KMS-11 (cell line): ENCODE measurements at regions not wholly inside any gene's neighbourhood (a gene's known extent, or its start where the extent isn't known, plus 50 kb on each side); places are given as distances from the start of the nearest gene placed in this dataset.

Experiments used
- H2AFZ ChIP-seq: fragments of 200-600 bp; sonication (generic); 2 replicates; pipeline ENCODE4 v1.6.1; 2016; ENCODE audit warnings: antibody characterized with exemption, mixed run types, low read depth
- H3K27ac ChIP-seq: fragments of 200-600 bp; sonication (generic); 2 replicates; pipeline ENCODE4 v1.6.1; 2016; ENCODE audit warnings: mild to moderate bottlenecking, mixed run types
- H3K27me3 ChIP-seq: fragments of 200-600 bp; sonication (generic); 2 replicates; pipeline ENCODE4 v1.6.1; 2017; ENCODE audit warnings: mild to moderate bottlenecking, low read depth, mixed run types, moderate library complexity; ENCODE audit not compliant: insufficient read depth
- H3K36me3 ChIP-seq: fragments of 200-600 bp; sonication (generic); 2 replicates; pipeline ENCODE4 v1.6.1; 2017; ENCODE audit warnings: mild to moderate bottlenecking, mixed run types; ENCODE audit not compliant: insufficient read depth
- H3K4me1 ChIP-seq: fragments of 200-600 bp; sonication (generic); 2 replicates; pipeline ENCODE4 v1.6.1; 2016; ENCODE audit warnings: mild to moderate bottlenecking, low read depth, mixed run types; ENCODE audit not compliant: poor library complexity, severe bottlenecking
- H3K4me2 ChIP-seq: fragments of 200-600 bp; sonication (generic); 2 replicates; pipeline ENCODE4 v1.7.0; 2016; ENCODE audit warnings: mild to moderate bottlenecking, mixed run types
- H3K4me3 ChIP-seq: fragments of 200-600 bp; sonication (generic); IDR thresholded peaks from 2 replicates; pipeline ENCODE4 v1.6.1; 2017; ENCODE audit warnings: low read depth, low read length, mixed read lengths; ENCODE audit not compliant: insufficient read depth
- H3K79me2 ChIP-seq: fragments of 200-600 bp; sonication (generic); 2 replicates; pipeline ENCODE4 v1.6.1; 2016; ENCODE audit warnings: low read depth, mixed run types; ENCODE audit not compliant: insufficient read depth
- H3K9ac ChIP-seq: fragments of 200-600 bp; sonication (generic); 2 replicates; pipeline ENCODE4 v1.6.1; 2016; ENCODE audit warnings: mild to moderate bottlenecking, mixed run types
- H4K20me1 ChIP-seq: fragments of 200-600 bp; sonication (generic); 2 replicates; pipeline ENCODE4 v1.6.1; 2016; ENCODE audit warnings: mild to moderate bottlenecking, mixed run types; ENCODE audit not compliant: insufficient read depth
- TF ChIP-seq, protein P1 (sequence below): fragments of 200-600 bp; sonication (generic); conservative IDR thresholded peaks from 2 replicates; pipeline ENCODE4 v1.6.1; 2017; ENCODE audit warnings: low read depth, mild to moderate bottlenecking, antibody characterized with exemption, low read length, moderate library complexity, mixed read lengths

DNA sequence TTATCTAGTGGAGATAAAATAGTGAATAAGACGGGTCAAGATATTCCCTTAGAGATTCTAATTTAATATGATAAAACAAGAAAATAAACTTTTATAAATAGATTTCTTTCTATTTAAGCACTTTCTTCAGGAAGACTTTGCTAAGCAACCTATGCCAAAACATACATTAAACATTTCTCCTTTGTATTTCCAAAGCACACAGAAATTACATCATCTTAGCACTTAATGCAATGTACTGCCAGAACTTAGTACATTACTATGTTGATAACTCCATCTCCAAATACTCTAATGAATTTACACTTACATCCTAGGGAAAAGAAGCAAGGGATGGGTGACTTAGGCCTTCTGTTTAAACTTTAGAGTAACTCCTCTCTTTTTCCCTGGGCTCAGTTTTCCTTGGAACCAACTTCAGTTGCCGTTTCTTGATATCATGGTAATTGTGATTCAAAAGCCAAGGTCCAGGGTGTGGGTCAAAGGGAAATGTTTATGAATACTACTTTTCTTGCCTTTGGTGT is 322.6 kb upstream of the PCDH20 start:
- Histone ChIP-seq H4K20me1 (no peaks in the 10 kb centered on the region), H3K9ac (no peak overlapping the region), H3K27me3 (no peaks in the 10 kb centered on the region), H3K4me1 (no peaks in the 10 kb centered on the region), H3K4me2 (no peak overlapping the region), H2AFZ (no peak overlapping the region), H3K4me3 (no peak overlapping the region), H3K27ac (no peak overlapping the region), H3K36me3 (no peaks in the 10 kb centered on the region), H3K79me2 (no peaks in the 10 kb centered on the region)
- TF ChIP-seq, protein P1, sequence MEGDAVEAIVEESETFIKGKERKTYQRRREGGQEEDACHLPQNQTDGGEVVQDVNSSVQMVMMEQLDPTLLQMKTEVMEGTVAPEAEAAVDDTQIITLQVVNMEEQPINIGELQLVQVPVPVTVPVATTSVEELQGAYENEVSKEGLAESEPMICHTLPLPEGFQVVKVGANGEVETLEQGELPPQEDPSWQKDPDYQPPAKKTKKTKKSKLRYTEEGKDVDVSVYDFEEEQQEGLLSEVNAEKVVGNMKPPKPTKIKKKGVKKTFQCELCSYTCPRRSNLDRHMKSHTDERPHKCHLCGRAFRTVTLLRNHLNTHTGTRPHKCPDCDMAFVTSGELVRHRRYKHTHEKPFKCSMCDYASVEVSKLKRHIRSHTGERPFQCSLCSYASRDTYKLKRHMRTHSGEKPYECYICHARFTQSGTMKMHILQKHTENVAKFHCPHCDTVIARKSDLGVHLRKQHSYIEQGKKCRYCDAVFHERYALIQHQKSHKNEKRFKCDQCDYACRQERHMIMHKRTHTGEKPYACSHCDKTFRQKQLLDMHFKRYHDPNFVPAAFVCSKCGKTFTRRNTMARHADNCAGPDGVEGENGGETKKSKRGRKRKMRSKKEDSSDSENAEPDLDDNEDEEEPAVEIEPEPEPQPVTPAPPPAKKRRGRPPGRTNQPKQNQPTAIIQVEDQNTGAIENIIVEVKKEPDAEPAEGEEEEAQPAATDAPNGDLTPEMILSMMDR, result no peak

DNA sequence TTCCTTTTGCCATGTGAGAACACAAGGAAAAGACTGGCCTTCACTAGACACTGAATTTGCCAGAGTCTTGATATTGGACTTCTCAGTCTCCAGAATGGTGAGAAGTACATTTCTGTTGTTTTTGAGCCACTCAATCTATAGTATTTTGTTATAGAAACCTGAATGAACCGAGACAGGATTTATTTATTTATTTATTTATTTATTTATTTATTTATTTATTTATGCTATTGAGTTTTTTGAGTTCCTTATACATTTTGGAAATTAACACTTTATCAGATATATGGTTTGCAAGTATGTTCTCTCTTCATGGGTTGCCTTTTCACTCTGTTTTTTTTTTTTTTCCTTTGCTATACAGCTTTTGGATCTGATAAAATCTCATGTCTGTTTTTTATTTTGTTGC is 319.0 kb upstream of the PCDH20 start:
- Histone ChIP-seq H3K9ac (no peak overlapping the region), H3K4me1 (no peaks in the 10 kb centered on the region), H3K4me3 (no peak overlapping the region), H2AFZ (no peak overlapping the region), H3K79me2 (no peaks in the 10 kb centered on the region), H3K27me3 (no peaks in the 10 kb centered on the region), H3K36me3 (no peaks in the 10 kb centered on the region), H4K20me1 (no peaks in the 10 kb centered on the region), H3K4me2 (no peak overlapping the region), H3K27ac (no peak overlapping the region)
- TF ChIP-seq, protein P1, result no peak

DNA sequence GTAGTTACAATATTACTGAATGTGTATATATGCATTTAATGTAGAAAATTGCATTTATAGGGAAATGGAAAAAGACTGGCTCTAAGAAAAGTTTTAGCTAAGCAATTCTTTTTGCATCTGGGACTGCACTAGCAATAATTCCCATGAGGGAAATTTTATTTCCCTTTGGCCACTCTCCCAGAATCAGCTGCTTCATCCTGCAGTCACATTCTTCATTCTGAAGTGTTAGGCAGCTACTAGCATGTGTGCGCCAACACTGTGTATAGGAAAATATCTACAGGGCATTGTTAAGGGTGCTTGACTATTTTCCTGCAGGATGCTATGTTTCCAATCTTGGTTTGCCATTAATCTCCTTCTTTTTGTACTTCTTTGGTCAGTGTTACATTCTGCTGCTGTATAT is 312.8 kb upstream of the PCDH20 start:
- H3K4me1 ChIP-seq, result no peaks in the 10 kb centered on the region
- no peak overlapping the region for H3K27ac ChIP-seq
- no peaks in the 10 kb centered on the region for H3K36me3 ChIP-seq
- H3K4me2 ChIP-seq, result no peak overlapping the region
- no peaks in the 10 kb centered on the region for H3K79me2 ChIP-seq
- H3K9ac ChIP-seq, result no peak overlapping the region
- H3K27me3 ChIP-seq, result no peaks in the 10 kb centered on the region
- H4K20me1 ChIP-seq, result no peaks in the 10 kb centered on the region
- H2AFZ ChIP-seq, result no peak overlapping the region
- no peak overlapping the region for H3K4me3 ChIP-seq
- TF ChIP-seq, protein P1, result no peak

DNA sequence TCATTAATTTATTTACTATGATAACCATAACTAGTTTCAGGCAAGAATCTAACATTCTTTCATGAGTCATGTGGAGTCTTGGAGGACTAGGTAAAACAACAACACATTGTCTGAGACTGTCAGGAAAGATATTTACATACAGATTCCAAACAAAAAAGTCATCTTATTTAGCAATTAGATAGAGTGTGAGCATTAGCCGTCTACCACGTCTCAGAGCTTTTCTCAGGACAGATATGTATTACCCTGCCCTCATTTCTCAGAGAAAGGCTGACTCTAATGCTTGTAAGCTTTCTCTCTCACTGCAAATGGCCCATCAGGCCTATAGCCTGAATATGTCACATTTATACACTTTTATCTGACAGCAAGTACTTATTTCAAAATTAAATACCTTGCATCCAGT is 312.1 kb upstream of the PCDH20 start:
- H4K20me1 ChIP-seq, result no peaks in the 10 kb centered on the region
- H3K4me1 ChIP-seq, result no peaks in the 10 kb centered on the region
- no peaks in the 10 kb centered on the region for H3K36me3 ChIP-seq
- TF ChIP-seq, protein P1, result no peak
- H3K4me3 ChIP-seq, result no peak overlapping the region
- H2AFZ ChIP-seq, result no peak overlapping the region
- no peaks in the 10 kb centered on the region for H3K79me2 ChIP-seq
- no peaks in the 10 kb centered on the region for H3K27me3 ChIP-seq
- H3K4me2 ChIP-seq, result no peak overlapping the region
- H3K9ac ChIP-seq, result no peak overlapping the region
- H3K27ac ChIP-seq, result no peak overlapping the region
